ENCODE measurements at regions not wholly inside any gene's neighbourhood (a gene's known extent, or its start where the extent isn't known, plus 50 kb on each side); places are given as distances from the start of the nearest gene placed in this dataset.
A peak's percentile ranks its signal among the peaks of the same experiment; 100 is the strongest.

GRCh38 chr9:28699632-28700031 lies 1126.4 kb upstream of the C9orf72 start:
- no peaks in the 10 kb centered on the region for H3K27me3 ChIP-seq (replicated peaks in 1 of 4; ENCODE audit: control insufficient read depth in 3 of 4, extremely low read depth in 1 of 4, insufficient read depth in 3 of 4, low read length in 3 of 4)
- no peaks in the 10 kb centered on the region for H3K79me1 ChIP-seq (ENCODE audit: low read depth, low read length)
- no peak overlapping the region for H2BK12ac ChIP-seq (ENCODE audit: low read depth, low read length)
- H2BK20ac ChIP-seq (ENCODE audit: low read length): no peak overlapping the region
- no peak overlapping the region for H3K4ac ChIP-seq (replicated peaks; ENCODE audit: insufficient read length, low read depth, low read length)
- POLR2A ChIA-PET (ENCODE audit: partially characterized antibody): no interaction called here
- H4K20me1 ChIP-seq (replicated peaks in 1 of 2; ENCODE audit: control insufficient read depth in 1 of 2, insufficient read depth in 2 of 2, low read length in 2 of 2): no peaks in the 10 kb centered on the region
- DNase-seq (ENCODE audit: low read depth in 1 of 2, low spot score in 2 of 2) (no peak), FAIRE-seq (no peak)
- H2AFZ ChIP-seq (ENCODE audit: low read length): no peak overlapping the region
- H3K36me3 ChIP-seq (ENCODE audit: control insufficient read depth in 2 of 4, insufficient read depth in 4 of 4, low read length in 3 of 4): no peaks in the 10 kb centered on the region
- H3K14ac ChIP-seq (ENCODE audit: insufficient read length): no peak overlapping the region
- H3K4me1 ChIP-seq (replicated peaks in 1 of 4; ENCODE audit: control insufficient read depth in 3 of 4, insufficient read depth in 4 of 4, low read length in 3 of 4): no peaks in the 10 kb centered on the region
- no peak overlapping the region for H3K4me2 ChIP-seq (ENCODE audit: insufficient read depth in 1 of 2, low read depth in 2 of 2, low read length in 2 of 2)
- no peaks in the 10 kb centered on the region for H3K23me2 ChIP-seq (ENCODE audit: low read depth, low read length)
- H3K18ac ChIP-seq (ENCODE audit: extremely low read depth, low read length): no peak overlapping the region
- H2BK5ac ChIP-seq (ENCODE audit: low read depth, low read length): no peak overlapping the region
- H3K79me2 ChIP-seq (ENCODE audit: control insufficient read depth in 1 of 2, insufficient read depth in 2 of 2, low read length in 2 of 2): no peaks in the 10 kb centered on the region
- H3K23ac ChIP-seq (ENCODE audit: insufficient read length): no peak overlapping the region
- TF ChIP-seq EP300 (IDR thresholded peaks at IDR 0.05; ENCODE audit: borderline replicate concordance in 1 of 2, low read depth in 2 of 2, low read length in 2 of 2) (peak in 1 of 2 experiments; percentile 63; a peak in 1 of 3 replicates), FOSL1 (IDR thresholded peaks at IDR 0.05; ENCODE audit: insufficient read depth, low read depth, low read length) (no peak)
- H2BK120ac ChIP-seq (replicated peaks; ENCODE audit: low read depth, low read length): no peak overlapping the region
- CTCF ChIA-PET (ENCODE audit: partially characterized antibody): no interaction called here
- H2AK5ac ChIP-seq (ENCODE audit: low read depth, low read length): no peak overlapping the region
- H3K9me3 ChIP-seq (ENCODE audit: insufficient read depth in 2 of 2, low read depth in 1 of 2, low read length in 1 of 2): peaks cover 0 to 7% of the 10 kb centered on the region in 2 experiments; a peak in 1 of 4 replicates
- WGBS, 2 experiments (ENCODE audit: extremely low coverage in 1 of 2, insufficient coverage in 1 of 2, insufficient read length in 1 of 2, insufficient replicate concordance in 2 of 2, low coverage in 1 of 2, low lambda C conversion rate in 2 of 2, missing lambda C conversion rate in 1 of 2): 94% methylated on average over 6 of the region's 6 CpGs; no CpG with 5 or more reads in 1 of the 2 experiments
- H3K27ac ChIP-seq (ENCODE audit: low read depth, low read length): no peak overlapping the region
- no peak overlapping the region for H4K8ac ChIP-seq (ENCODE audit: extremely low read depth, insufficient read depth, low read length)
- H4K91ac ChIP-seq (replicated peaks; ENCODE audit: insufficient read length, low read length): no peak overlapping the region
- no peak overlapping the region for H3K56ac ChIP-seq (replicated peaks; ENCODE audit: insufficient read length, low read depth, low read length)
- H3K4me3 ChIP-seq (ENCODE audit: extremely low read depth in 1 of 4, insufficient read depth in 2 of 4, low read depth in 3 of 4, low read length in 4 of 4): no peak overlapping the region
- no peak overlapping the region for H3K9ac ChIP-seq (replicated peaks in 1 of 4; ENCODE audit: extremely low read depth in 1 of 4, low read depth in 3 of 4, low read length in 3 of 4)
- no peak overlapping the region for H4K5ac ChIP-seq (ENCODE audit: insufficient read length, low read depth, low read length)
- H2BK15ac ChIP-seq (ENCODE audit: low read length): no peak overlapping the region
